Skeletal muscle tissue (tissue), 3 donors: ENCODE measurements at regions not wholly inside any gene's neighbourhood (a gene's known extent, or its start where the extent isn't known, plus 50 kb on each side); places are given as distances from the start of the nearest gene placed in this dataset.

Source experiments
- H3K27ac ChIP-seq: one replicate; pipeline ENCODE4 v1.7.0; 2013; ENCODE audit warnings: mild to moderate bottlenecking, low read depth, low read length, inconsistent platforms
- H3K27me3 ChIP-seq, 3 donors: one replicate each; pipeline ENCODE4 v1.7.0; 2013; ENCODE audit warnings: low read length in 3 of 3; ENCODE audit not compliant: control insufficient read depth in 3 of 3, insufficient read depth in 3 of 3
- H3K36me3 ChIP-seq, 3 donors: one replicate each; pipeline ENCODE4 v1.7.0; 2013; ENCODE audit warnings: low read length in 3 of 3; ENCODE audit not compliant: control insufficient read depth in 3 of 3, insufficient read depth in 3 of 3
- H3K4me1 ChIP-seq, 3 donors: one replicate each; pipeline ENCODE4 v1.7.0; 2013; ENCODE audit warnings: low read length in 3 of 3, mild to moderate bottlenecking in 3 of 3; ENCODE audit not compliant: control insufficient read depth in 3 of 3, insufficient read depth in 3 of 3
- H3K4me3 ChIP-seq, 3 donors: one replicate each; pipeline ENCODE4 v1.7.0; 2013; ENCODE audit warnings: low read length in 3 of 3
- H3K9ac ChIP-seq, 3 donors: one replicate each; pipeline ENCODE4 v1.7.0; 2013; ENCODE audit warnings: low read length in 3 of 3, mild to moderate bottlenecking in 3 of 3, moderate library complexity in 2 of 3, low read depth in 1 of 3
- H3K9me3 ChIP-seq, 3 donors: one replicate each; pipeline ENCODE4 v1.7.0; 2013; ENCODE audit warnings: low read length in 3 of 3; ENCODE audit not compliant: control insufficient read depth in 3 of 3
- donor health status: Osteomylitis.

DNA sequence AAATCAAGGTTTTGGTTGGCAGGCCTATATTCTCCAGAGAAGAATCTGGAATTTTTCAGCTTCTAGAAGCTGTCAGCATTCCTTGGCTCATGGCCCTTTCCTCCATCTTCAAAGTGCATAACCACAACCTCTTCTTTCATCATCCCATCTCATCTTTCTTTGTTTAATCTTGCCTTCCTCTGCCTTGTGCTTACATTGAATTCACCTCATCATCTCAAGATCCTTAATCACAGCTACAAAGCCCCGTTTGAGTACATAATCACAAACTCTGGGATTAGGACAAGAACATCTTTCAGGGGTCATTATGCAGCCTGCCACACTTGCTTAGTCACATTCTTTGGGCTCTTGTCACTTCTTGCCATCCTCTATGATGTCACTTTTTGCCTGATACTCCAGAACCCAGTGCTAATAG, 130.3 kb downstream of the FOXD1 start:
- no peaks in the 10 kb centered on the region for H3K4me1 ChIP-seq
- H3K27ac ChIP-seq, result no peak overlapping the region
- H3K9ac ChIP-seq, result no peak overlapping the region
- H3K27me3 ChIP-seq, result peaks cover 18 to 30% (median 21%) of the 10 kb centered on the region in 3 donors
- H3K9me3 ChIP-seq, result no peaks in the 10 kb centered on the region
- no peaks in the 10 kb centered on the region for H3K36me3 ChIP-seq
- no peak overlapping the region for H3K4me3 ChIP-seq

DNA sequence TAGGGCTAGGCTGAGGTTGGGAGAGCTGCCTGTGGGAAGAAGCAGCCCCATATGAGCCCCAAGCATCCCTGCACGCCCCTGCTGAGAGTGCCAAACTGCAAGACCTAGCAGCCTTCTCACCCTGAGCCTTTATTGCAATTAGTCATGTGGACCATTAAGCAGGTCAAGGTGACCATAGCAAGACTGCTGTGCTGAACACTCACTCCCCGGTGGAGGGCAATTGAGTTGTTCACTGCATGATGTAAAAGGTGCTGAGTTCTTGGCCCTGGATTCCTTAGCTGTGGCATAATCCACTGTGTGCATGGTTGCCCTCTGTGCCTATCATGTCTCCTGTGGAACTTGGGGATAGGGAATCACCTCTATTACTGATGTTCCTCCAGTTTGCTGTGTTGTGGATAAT, 131.1 kb downstream of the FOXD1 start:
- Histone ChIP-seq H3K27me3 (peaks cover 18 to 32% (median 20%) of the 10 kb centered on the region in 3 donors), H3K36me3 (no peaks in the 10 kb centered on the region), H3K27ac (no peak overlapping the region), H3K9me3 (no peaks in the 10 kb centered on the region), H3K4me3 (no peak overlapping the region), H3K4me1 (peaks cover 0 to under 1% (median 0%) of the 10 kb centered on the region in 3 donors), H3K9ac (no peak overlapping the region)

DNA sequence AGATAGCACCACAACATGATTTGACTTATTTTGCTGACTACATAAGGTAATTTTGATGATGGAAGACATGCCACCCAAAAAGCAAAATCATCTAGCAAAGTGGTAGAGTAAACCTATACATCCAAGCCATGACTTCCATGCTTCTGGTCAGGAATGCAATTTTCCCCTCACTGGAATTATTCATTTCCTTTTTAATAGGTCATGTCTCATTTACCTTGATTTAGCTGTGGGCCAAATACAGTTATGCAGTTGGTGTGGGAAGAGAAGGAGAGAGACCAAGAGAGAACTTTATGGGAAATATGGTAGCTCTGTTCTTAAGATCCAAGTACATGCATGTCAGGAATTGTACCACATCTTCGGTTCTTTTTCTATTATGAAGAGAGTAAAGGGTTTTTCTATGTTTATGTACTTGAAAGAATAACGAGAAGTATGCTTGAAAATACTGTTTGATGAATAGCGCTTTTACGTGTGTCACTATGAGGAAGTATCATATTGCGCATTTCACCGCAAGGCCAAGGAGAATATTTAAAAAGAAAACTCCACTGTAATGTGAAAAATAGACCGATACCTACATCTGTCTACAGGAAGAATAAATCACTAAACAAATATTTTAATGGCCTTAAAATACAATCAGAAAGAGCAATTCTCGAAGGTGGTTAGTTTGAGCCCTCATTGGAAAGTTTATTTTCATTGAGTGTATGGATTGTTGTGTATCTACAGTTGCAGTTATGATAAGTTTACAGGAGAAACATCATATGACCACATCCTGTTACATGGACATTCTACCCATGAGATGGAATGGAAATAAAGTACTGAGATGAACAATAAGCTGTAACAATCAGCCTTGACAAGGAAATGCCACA, 134.0 kb downstream of the FOXD1 start:
- Histone ChIP-seq H3K27me3 (peaks cover 42 to 56% (median 45%) of the 10 kb centered on the region in 3 donors), H3K9ac (no peak overlapping the region), H3K4me3 (no peak overlapping the region), H3K4me1 (peaks cover 0 to 10% (median 8%) of the 10 kb centered on the region in 3 donors), H3K36me3 (no peaks in the 10 kb centered on the region), H3K9me3 (no peaks in the 10 kb centered on the region), H3K27ac (no peak overlapping the region)

DNA sequence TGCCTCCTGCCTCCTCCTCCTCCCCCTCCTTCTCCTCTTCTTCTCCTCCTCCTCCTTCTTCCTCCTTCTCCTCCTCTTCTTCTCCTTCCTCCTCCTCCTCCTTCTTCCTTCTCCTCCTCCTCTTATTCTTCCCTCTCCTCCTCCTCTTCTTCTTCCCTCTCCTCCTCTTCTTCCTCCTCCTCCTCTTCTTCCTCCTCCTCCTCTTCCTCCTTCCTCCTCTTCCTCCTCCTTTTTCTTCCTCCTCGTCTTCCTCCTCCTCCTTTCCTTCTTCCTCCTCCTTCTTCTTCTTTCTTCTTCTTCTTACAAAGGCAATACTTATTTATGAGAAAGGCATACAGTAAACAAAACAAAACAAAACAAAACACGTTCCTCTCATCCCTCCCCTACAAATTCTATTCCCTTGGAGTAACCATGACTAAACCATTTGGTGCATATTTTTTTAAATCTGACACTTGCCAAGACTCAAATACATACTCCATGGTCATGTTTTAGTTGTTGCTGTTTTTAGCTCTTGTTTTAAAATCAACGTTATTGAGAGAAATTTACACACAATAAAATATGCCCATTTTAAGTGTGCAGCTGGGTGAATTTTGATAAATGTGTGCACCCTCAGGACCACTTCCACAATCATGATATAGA, 135.6 kb downstream of the FOXD1 start:
- Histone ChIP-seq H3K27me3 (peaks cover 49 to 60% (median 54%) of the 10 kb centered on the region in 3 donors), H3K27ac (no peak overlapping the region), H3K4me3 (no peak overlapping the region), H3K36me3 (no peaks in the 10 kb centered on the region), H3K9me3 (no peaks in the 10 kb centered on the region), H3K4me1 (peaks cover 0 to 10% (median 8%) of the 10 kb centered on the region in 3 donors), H3K9ac (no peak overlapping the region)

DNA sequence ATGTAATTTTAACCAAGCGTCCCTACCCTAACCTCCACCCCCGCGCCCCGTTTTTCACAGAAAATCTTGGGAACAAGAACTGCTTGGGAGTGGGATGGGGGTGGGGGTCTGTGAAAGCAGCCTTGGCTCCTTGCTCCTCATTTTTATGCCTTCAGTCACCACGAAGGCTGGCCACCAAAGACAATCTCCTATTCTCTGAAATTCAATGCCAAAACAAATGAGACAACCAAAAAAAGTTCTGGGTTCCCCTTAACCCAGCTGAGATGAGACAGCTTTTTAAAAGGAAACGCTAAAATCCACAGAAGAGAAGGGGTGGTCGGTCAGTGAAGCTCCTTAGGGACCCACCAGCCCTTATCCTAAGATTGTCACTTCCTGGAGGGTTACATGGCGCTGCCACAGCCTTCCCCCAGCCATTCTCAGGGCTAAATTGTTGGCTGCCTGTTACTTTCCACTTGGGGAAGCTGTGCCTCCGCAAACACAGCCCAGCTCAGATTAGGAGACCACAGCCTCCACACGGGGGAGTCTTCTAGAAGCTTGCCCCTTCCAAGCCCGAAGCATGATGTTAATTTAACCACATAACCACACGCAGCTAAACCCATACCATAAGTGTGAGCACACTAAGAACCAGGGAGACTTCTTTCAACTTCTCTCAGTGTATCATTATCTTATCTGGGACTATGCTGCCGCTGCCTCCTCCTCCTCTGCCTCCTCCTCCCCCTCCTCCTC, 136.3 kb downstream of the FOXD1 start:
- H3K36me3 ChIP-seq, result no peaks in the 10 kb centered on the region
- peaks cover 47 to 59% (median 55%) of the 10 kb centered on the region in 3 donors for H3K27me3 ChIP-seq
- no peak overlapping the region for H3K4me3 ChIP-seq
- H3K9me3 ChIP-seq, result no peaks in the 10 kb centered on the region
- H3K9ac ChIP-seq, result peak overlapping the region in 1 of 3 donors; percentile 33
- H3K27ac ChIP-seq, result no peak overlapping the region
- peaks cover 0 to 10% (median 8%) of the 10 kb centered on the region in 3 donors for H3K4me1 ChIP-seq

DNA sequence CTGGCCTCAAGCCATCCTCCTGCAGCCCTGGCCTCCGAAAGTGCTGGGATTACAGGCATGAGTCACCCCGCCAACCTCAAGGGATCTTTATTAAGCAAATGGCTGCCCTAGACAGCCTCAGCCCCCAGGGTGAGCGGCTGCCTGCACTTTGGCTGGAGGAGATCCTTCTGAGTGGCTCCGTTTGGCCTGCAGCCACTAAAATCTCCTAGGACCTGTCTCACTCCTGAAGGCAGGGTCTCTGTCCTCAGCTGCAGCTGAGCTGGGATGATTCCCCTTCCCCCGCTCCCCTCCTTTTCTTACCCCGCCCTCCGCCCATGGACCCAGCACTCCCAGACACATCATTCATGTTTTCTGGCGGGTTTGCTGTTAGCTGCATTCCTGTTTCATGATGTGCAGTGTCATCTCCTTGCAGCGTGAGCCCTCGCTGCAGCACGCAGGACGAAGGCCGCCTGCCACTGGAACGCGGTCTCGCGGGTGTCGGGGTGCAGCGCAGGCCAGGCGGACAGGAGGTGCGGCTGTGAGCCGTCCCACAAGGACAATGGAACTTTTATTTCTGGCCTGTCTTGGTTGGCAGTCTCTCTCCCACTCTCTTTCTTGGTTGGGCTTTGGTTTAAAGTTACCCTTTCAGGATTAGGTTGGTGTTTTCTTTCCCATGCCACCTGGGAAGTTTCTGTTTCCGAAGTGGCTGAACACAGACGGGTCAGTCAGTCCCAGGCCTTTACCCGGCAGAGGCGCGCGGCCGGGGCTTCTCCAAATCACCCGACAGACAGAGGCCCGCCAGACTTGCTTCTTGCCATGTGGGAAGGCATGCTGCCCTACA, 137.1 kb downstream of the FOXD1 start:
- Histone ChIP-seq H3K27ac (no peak overlapping the region), H3K9me3 (no peaks in the 10 kb centered on the region), H3K36me3 (no peaks in the 10 kb centered on the region), H3K27me3 (peaks cover 52 to 62% (median 59%) of the 10 kb centered on the region in 3 donors), H3K4me3 (peak overlapping the region; percentile 31 to 52 (median 50)), H3K4me1 (peaks cover 0 to 10% (median 8%) of the 10 kb centered on the region in 3 donors), H3K9ac (peak overlapping the region in 2 of 3 donors; percentile 7 to 33)

DNA sequence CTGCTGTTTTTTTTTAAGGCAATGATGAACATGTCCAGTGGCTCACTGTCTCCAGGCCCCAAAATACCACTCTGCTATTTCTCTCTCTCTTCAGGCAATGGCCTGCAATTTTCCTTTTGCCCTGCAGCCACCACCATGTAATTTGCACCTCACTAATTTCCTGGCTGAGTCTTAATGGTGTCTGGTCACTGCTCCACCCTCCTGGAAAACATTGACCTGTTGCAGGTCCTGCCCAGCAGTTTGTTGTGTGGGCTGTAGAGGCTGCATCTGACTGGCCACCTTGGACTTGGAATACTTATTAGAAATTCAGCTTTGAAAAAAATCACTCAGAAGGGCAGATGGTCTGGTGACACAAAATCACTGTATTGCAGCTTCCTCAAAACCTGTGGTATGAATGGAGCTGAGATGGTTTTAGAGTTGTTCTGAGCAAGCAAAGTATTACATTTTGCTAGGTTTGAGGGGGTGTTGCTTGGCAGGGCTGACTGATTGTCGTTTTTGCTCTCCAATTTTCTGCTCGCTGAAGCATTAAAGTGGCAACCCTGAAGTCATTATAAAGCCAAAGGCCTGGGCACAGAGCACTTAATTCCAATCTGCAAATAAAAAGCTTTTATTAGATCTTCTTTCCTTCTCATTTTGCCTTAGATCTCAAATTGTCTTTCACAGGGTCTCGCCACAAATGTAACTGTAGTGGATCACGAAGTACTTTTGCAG, 134.8 kb downstream of the TMEM174 start:
- Histone ChIP-seq H3K27me3 (peaks cover 76 to 86% (median 77%) of the 10 kb centered on the region in 3 donors), H3K27ac (no peak overlapping the region), H3K4me3 (no peak overlapping the region), H3K36me3 (no peaks in the 10 kb centered on the region), H3K4me1 (peaks cover 4 to 12% (median 11%) of the 10 kb centered on the region in 3 donors), H3K9me3 (no peaks in the 10 kb centered on the region), H3K9ac (no peak overlapping the region)

DNA sequence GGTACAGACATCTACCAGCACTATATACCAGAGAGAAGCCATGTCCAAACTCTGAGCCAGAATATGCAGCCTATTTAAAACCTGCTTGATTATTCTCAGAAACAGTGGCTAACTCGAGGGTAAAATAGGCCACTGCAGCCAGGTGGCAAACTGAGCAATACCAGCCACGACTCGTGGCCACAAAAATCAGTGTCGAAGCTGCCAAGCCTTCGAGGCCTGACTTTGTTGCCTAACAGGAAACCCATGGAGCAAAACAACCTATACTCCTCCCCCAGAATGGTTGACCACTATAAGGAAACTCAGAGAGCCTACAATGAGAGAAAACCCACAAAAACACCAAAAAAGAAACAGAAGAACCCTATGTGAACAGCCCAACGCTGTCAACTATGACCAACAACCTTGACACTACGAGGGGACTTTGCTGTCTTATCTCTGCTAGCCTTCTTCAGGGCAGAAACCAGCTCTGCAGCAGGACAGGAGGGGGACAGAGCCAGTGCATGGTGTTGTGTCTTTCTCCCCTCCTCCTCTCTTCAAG, 133.8 kb downstream of the TMEM174 start:
- Histone ChIP-seq H3K4me3 (no peak overlapping the region), H3K9me3 (no peaks in the 10 kb centered on the region), H3K36me3 (no peaks in the 10 kb centered on the region), H3K27ac (no peak overlapping the region), H3K27me3 (peaks cover 77 to 87% (median 77%) of the 10 kb centered on the region in 3 donors), H3K9ac (no peak overlapping the region), H3K4me1 (peaks cover 4 to 11% (median 7%) of the 10 kb centered on the region in 3 donors)
